Loucy (cell line): ENCODE measurements at regions not wholly inside any gene's neighbourhood (a gene's known extent, or its start where the extent isn't known, plus 50 kb on each side); places are given as distances from the start of the nearest gene placed in this dataset.

Experiments used
- H2AFZ ChIP-seq: fragments of 200-600 bp; sonication (generic); 2 replicates; pipeline ENCODE4 v1.6.0; 2016; ENCODE audit warnings: antibody characterized with exemption, mild to moderate bottlenecking, low read length, moderate library complexity
- H3F3A ChIP-seq: fragments of 200-600 bp; 2 replicates; pipeline ENCODE4 v1.6.0; 2016; ENCODE audit warnings: antibody characterized with exemption, low read depth, mild to moderate bottlenecking
- H3K27me3 ChIP-seq: fragments of 200-600 bp; sonication (generic); 2 replicates; pipeline ENCODE4 v1.6.1; 2014; ENCODE audit warnings: low read length, mild to moderate bottlenecking; ENCODE audit not compliant: insufficient read depth, poor library complexity, severe bottlenecking
- H3K36me3 ChIP-seq: fragments of 200-600 bp; sonication (generic); 2 replicates; pipeline ENCODE4 v1.6.1; 2016; ENCODE audit warnings: low read length; ENCODE audit not compliant: insufficient read depth
- H3K4me1 ChIP-seq: fragments of 200-600 bp; sonication (generic); 2 replicates; pipeline ENCODE4 v1.5.1; 2014; ENCODE audit warnings: low read length, mild to moderate bottlenecking; ENCODE audit not compliant: insufficient read depth, poor library complexity, severe bottlenecking
- H3K4me2 ChIP-seq: fragments of 200-600 bp; sonication (generic); 2 replicates; pipeline ENCODE4 v1.6.0; 2014; ENCODE audit warnings: antibody characterized with exemption, low read length, low read depth, mild to moderate bottlenecking; ENCODE audit not compliant: poor library complexity, severe bottlenecking
- H3K4me3 ChIP-seq: fragments of 200-600 bp; sonication (generic); 2 replicates; pipeline ENCODE4 v1.5.1; 2014; ENCODE audit warnings: low read length, mild to moderate bottlenecking, mixed read lengths; ENCODE audit not compliant: poor library complexity, severe bottlenecking
- H3K79me2 ChIP-seq: fragments of 200-600 bp; sonication (generic); 2 replicates; pipeline ENCODE4 v1.6.1; 2014; ENCODE audit warnings: low read length; ENCODE audit not compliant: insufficient read depth
- H3K9ac ChIP-seq: fragments of 200-600 bp; sonication (generic); 2 replicates; pipeline ENCODE4 v1.6.0; 2014; ENCODE audit warnings: mild to moderate bottlenecking, low read depth, low read length, moderate library complexity; ENCODE audit not compliant: poor library complexity, severe bottlenecking
- H3K9me2 ChIP-seq: fragments of 200-600 bp; sonication (generic); replicated peaks from 2 replicates; pipeline ENCODE4 v1.6.1; 2016; ENCODE audit warnings: low read depth, low read length, mixed read lengths
- H3K9me3 ChIP-seq: fragments of 200-600 bp; sonication (generic); 2 replicates; pipeline ENCODE4 v1.6.1; 2014; ENCODE audit warnings: mild to moderate bottlenecking, antibody characterized with exemption, low read length, low read depth; ENCODE audit not compliant: insufficient read depth
- H4K20me1 ChIP-seq: fragments of 200-600 bp; sonication (generic); 2 replicates; pipeline ENCODE4 v1.6.0; 2014; ENCODE audit warnings: antibody characterized with exemption, low read length, mild to moderate bottlenecking; ENCODE audit not compliant: insufficient read depth, poor library complexity, severe bottlenecking
- EZH2phosphoT487 ChIP-seq: fragments of 200-600 bp; IDR thresholded peaks from 2 replicates; pipeline ENCODE4 v1.6.1; 2018; ENCODE audit warnings: antibody characterized with exemption, mild to moderate bottlenecking, moderate library complexity, borderline replicate concordance
- TF ChIP-seq, protein P1 (sequence below): fragments of 200-600 bp; sonication (generic); conservative IDR thresholded peaks from 2 replicates; pipeline ENCODE4 v1.5.1; 2014; ENCODE audit warnings: mild to moderate bottlenecking, antibody characterized with exemption, low read length

- Histone ChIP-seq H3K9ac (no peak overlapping the region), H3K9me3 (no peaks in the 10 kb centered on the region), H3K36me3 (no peaks in the 10 kb centered on the region), H3K27me3 (no peaks in the 10 kb centered on the region), H3K4me1 (no peaks in the 10 kb centered on the region), H3K4me2 (no peak overlapping the region), H3F3A (no peaks in the 10 kb centered on the region), H3K9me2 (no peaks in the 10 kb centered on the region), H3K4me3 (no peak overlapping the region), H2AFZ (no peak overlapping the region), H4K20me1 (no peaks in the 10 kb centered on the region), H3K79me2 (no peaks in the 10 kb centered on the region)
- TF ChIP-seq, protein P1, sequence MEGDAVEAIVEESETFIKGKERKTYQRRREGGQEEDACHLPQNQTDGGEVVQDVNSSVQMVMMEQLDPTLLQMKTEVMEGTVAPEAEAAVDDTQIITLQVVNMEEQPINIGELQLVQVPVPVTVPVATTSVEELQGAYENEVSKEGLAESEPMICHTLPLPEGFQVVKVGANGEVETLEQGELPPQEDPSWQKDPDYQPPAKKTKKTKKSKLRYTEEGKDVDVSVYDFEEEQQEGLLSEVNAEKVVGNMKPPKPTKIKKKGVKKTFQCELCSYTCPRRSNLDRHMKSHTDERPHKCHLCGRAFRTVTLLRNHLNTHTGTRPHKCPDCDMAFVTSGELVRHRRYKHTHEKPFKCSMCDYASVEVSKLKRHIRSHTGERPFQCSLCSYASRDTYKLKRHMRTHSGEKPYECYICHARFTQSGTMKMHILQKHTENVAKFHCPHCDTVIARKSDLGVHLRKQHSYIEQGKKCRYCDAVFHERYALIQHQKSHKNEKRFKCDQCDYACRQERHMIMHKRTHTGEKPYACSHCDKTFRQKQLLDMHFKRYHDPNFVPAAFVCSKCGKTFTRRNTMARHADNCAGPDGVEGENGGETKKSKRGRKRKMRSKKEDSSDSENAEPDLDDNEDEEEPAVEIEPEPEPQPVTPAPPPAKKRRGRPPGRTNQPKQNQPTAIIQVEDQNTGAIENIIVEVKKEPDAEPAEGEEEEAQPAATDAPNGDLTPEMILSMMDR, result no peak
- no peak for TF ChIP-seq EZH2phosphoT487
Measured at GRCh38 chr4:127416115-127416514, 216.6 kb upstream of the INTU start.

DNA sequence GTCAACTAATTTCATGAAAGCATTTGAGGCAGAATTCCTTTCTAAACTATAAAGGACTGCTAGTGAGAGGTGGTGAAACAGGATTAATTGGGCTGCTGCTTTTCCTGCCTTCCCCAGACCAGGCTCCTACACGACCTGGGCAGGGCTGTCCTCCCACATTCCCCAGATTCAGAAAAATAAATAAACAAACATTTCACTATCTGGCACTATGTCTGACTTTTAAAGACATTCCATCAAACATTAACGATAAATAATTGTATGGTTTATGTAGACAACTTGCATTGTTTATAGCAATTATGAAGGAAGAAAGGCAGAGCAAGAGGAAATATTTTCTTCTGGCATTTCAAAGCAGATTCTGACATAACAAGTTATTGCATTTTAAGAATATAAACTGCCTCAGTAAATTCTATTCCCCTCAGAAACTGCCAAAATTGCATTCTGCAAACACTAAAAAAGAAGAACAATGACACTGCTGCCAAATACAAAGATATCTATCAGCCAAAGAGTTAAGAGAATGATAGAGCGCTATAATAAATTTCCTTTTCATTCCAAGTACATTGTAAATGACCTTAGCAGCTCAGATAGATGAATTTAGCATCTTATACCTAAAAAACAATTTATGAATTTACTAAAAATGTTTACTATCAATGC lies 214.7 kb upstream of the INTU start:
- Histone ChIP-seq H3F3A (no peaks in the 10 kb centered on the region), H3K9me3 (no peaks in the 10 kb centered on the region), H3K9ac (no peak overlapping the region), H3K4me3 (no peak overlapping the region), H2AFZ (no peak overlapping the region), H3K36me3 (no peaks in the 10 kb centered on the region), H3K79me2 (no peaks in the 10 kb centered on the region), H3K9me2 (no peaks in the 10 kb centered on the region), H3K4me2 (no peak overlapping the region), H4K20me1 (no peaks in the 10 kb centered on the region), H3K27me3 (no peaks in the 10 kb centered on the region), H3K4me1 (no peaks in the 10 kb centered on the region)
- TF ChIP-seq, protein P1, result no peak
- TF ChIP-seq EZH2phosphoT487, result no peak

GRCh38 chr4:127419431-127419830 lies 213.3 kb upstream of the INTU start:
- no peak overlapping the region for H2AFZ ChIP-seq
- no peaks in the 10 kb centered on the region for H3K9me3 ChIP-seq
- H3K4me3 ChIP-seq, result no peak overlapping the region
- H3K9me2 ChIP-seq, result no peaks in the 10 kb centered on the region
- H3K4me2 ChIP-seq, result no peak overlapping the region
- TF ChIP-seq, protein P1, result no peak
- TF ChIP-seq EZH2phosphoT487, result no peak
- no peaks in the 10 kb centered on the region for H3K79me2 ChIP-seq
- no peaks in the 10 kb centered on the region for H3K4me1 ChIP-seq
- no peak overlapping the region for H3K9ac ChIP-seq
- H3K36me3 ChIP-seq, result no peaks in the 10 kb centered on the region
- H3K27me3 ChIP-seq, result no peaks in the 10 kb centered on the region
- H4K20me1 ChIP-seq, result no peaks in the 10 kb centered on the region
- no peaks in the 10 kb centered on the region for H3F3A ChIP-seq
